ENCODE measurements at regions not wholly inside any gene's neighbourhood (a gene's known extent, or its start where the extent isn't known, plus 50 kb on each side); places are given as distances from the start of the nearest gene placed in this dataset.

- TF ChIP-seq CTCF (conservative IDR thresholded peaks at IDR 0.05; ENCODE audit: low read length) (no peak), EZH2phosphoT487 (IDR thresholded peaks at IDR 0.05; ENCODE audit: borderline replicate concordance) (no peak)
These were observed 204.4 kb downstream of the CXCL12 start for GRCh38 chr10:44180321-44181168.
